DMS53 (cell line): ENCODE measurements at regions not wholly inside any gene's neighbourhood (a gene's known extent, or its start where the extent isn't known, plus 50 kb on each side); places are given as distances from the start of the nearest gene placed in this dataset.
A peak's percentile ranks its signal among the peaks of the same experiment; 100 is the strongest.

ENCODE experiments used
- DNase-seq: peaks from one replicate; lab custom pipeline; 2025; lab: John Stamatoyannopoulos, UW

GRCh38 chr11:45062974-45063635, 83.3 kb upstream of the PRDM11 start:
- DNase-seq: peak; percentile 10

GRCh38 chr11:45063669-45064068, 82.8 kb upstream of the PRDM11 start:
- no peak for DNase-seq

- no peak for DNase-seq
Measured at GRCh38 chr11:45067966-45068365, 78.5 kb upstream of the PRDM11 start.

DNA sequence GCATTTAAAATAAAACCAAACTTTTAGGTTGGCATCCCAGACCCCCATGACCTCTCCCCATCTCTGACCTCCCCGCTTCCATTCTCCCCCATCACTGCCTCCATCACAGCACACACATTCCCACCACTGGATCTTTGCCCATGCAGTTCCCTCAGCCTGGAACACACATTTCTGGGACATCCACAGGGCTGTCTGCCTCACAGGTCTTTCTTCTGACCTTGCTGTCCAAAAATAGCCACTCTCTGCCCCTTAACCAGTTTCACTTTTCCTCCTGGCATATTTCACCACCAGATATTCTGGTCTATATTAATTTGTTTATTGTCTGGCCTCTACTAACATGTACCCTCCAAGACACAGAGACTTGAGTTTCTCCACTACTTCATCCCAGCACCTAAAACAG, 75.2 kb upstream of the PRDM11 start:
- DNase-seq: no peak

GRCh38 chr11:45073685-45074141, 72.7 kb upstream of the PRDM11 start:
- DNase-seq: no peak

DNA sequence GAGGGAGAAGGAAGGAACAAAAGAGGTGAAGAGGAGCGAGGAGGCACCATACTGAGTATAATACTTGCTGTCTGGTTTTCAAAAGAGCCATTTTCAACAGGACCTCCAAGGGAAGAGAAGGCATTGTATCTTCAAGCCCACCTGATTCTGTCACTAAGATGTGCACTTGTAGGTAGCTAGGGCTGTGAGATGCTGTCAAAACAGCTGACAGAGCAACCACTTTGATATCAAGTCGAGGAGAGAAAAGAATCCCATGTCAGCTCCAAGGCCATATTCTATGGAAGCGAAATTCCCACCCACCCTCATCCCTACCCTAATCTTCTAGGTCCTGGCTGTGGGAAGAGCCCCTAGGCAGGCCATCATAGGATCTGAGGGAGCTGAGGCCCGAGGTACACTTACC, 70.9 kb upstream of the PRDM11 start:
- DNase-seq: no peak

GRCh38 chr11:45075952-45076351, 70.5 kb upstream of the PRDM11 start:
- no peak for DNase-seq

DNA sequence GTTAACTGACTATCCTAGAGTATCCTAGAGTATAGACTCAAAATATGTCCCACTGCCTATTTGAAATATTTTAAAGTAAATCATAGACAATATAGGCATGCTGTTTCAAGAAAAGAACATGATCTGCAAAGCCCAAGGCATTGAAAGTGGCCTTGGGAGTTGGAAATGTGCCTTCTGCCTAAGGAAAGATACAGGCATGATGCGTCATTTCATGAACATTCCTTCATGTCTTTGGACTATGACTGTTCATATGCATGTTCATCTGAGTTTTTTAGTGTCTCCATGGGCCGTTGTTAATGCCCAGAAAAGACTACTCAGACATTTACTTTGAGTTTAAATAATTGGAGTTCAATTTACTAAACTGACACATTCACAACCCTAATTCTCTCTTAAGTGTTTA, 69.7 kb upstream of the PRDM11 start:
- DNase-seq: no peak

DNA sequence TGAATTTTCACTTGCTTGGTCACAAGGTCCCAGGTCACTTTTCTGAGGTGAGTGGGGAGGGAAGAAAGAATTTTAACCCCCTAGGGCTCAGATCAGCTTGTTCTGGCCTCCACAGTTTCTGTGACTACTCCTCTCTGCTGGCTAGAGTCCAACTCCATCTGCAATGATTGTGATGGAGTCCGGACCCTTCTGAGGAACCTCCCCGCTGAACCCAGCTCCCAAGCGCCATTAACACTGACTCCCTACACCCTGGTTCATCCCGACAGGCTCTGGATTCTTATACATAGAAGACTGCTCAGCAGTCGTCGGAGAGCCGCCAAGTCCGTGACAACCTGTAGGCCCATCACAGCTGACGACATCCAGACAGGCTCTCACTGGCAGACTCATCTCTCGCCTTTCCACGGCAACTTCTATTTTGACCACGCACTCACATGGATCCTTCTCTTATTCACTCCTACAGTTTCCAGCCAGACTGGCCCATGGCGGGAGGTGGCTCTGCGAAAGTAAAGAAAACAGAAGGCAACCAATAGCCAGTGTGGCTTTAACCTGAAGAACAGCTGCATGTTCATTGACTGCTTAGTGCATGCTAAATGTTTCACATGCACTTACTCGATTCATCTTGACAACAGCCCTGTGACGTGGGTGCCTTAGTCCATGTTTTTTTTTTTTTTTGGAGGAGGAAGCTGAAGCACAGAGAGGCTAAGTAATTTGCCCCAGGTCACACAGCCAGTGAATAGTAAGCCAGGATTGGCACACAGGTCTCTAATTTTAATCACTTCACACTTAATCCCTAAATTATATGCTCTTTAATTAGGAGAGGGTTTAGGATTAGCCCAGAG, 68.0 kb upstream of the PRDM11 start:
- DNase-seq: no peak

GRCh38 chr11:45079075-45079444, 67.4 kb upstream of the PRDM11 start:
- DNase-seq: no peak

DNA sequence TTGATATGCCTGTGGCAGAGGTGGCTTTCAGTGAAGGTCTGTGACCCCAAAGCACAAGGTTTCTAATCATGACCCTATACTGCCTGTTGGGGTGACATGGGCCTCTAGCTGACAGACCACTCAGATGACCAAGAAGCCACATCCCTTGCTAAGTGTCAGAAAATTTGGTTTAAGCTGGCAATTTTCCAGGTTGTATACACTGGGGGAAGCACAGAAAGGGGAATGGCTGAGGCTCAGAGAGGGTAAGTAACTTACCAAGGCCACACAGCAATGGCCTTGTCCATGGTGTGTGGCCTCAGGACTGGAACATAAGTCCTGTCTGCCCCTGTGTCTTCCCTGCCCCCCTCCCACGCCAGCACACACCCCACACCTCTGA, 66.9 kb upstream of the PRDM11 start:
- no peak for DNase-seq

GRCh38 chr11:45079943-45080719, 66.3 kb upstream of the PRDM11 start:
- DNase-seq: peak; percentile 16

- DNase-seq: no peak
Measured at GRCh38 chr11:45082744-45083543, 63.5 kb upstream of the PRDM11 start.

DNA sequence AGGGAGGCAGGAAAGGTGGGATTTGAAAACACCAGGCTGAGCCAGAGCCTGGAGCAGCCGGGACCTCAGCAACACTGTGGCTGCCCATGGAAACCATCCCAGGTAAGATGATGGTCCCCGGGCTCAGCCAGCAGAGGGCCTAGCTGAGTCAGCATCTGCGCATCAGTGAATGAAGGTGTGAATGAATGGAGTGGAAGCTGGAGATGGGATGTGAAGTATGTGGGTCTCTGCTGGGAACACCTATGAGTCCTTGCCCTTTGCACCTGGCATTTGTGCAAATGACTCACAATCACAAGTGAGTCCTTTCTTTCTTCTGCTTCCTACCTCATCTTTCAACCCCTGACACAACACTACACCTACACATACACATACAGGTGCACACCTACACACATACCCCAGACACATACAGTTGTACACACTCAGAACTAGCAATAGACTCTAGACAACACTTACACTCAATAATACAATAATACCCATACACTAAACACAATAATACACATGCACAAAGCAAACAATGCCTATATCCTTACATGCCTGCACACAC, 62.8 kb upstream of the PRDM11 start:
- DNase-seq: peak; percentile 70

- peak; percentile 64 for DNase-seq
Measured at GRCh38 chr11:45085646-45086501, 60.6 kb upstream of the PRDM11 start.

- DNase-seq: peak; percentile 45
Measured at GRCh38 chr11:45086526-45086925, 59.9 kb upstream of the PRDM11 start.

GRCh38 chr11:45087086-45087899, 59.1 kb upstream of the PRDM11 start:
- peak; percentile 81 for DNase-seq

GRCh38 chr11:45087900-45088160, 58.6 kb upstream of the PRDM11 start:
- DNase-seq: peak; percentile 34

DNA sequence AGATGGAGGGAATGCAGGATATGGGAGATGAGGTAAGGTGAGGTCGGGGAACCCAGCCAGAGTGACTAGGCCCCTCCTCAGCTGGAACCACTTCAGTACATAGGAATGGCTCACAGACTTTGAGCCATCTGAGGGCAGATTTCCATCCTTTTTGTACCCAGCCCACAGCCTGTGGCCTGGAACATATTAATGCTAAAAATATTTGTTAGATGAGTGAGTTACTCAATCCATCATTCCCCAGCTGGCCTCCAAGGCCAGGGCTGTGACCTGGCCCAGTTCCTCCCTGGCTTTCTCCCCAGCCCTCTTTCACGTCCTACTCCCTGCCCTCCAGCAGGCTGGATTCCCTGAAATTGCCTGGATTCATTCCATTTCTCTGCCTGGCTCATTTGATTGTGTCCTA, 57.2 kb upstream of the PRDM11 start:
- no peak for DNase-seq
